Progenitor cell of endocrine pancreas (in vitro differentiated cells): ENCODE measurements at regions not wholly inside any gene's neighbourhood (a gene's known extent, or its start where the extent isn't known, plus 50 kb on each side); places are given as distances from the start of the nearest gene placed in this dataset.
A peak's percentile ranks its signal among the peaks of the same experiment; 100 is the strongest.

Experiments
- DNase-seq: peaks from one replicate; pipeline ENCODE4 v3.0.0; 2021; ENCODE audit warnings: low spot score; ENCODE audit not compliant: unreplicated experiment
- H3K27ac Mint-ChIP-seq: 2 replicates; pipeline ENCODE4 v1.8.0; 2021; ENCODE audit warnings: mild to moderate bottlenecking, moderate library complexity, mixed read lengths
- H3K27me3 Mint-ChIP-seq: 2 replicates; pipeline ENCODE4 v1.8.0; 2021; ENCODE audit warnings: mixed read lengths
- H3K36me3 Mint-ChIP-seq: 2 replicates; pipeline ENCODE4 v1.8.0; 2022; ENCODE audit warnings: mixed read lengths; ENCODE audit not compliant: insufficient read depth
- H3K4me1 Mint-ChIP-seq: 2 replicates; pipeline ENCODE4 v1.8.0; 2021; ENCODE audit warnings: low read depth, mixed read lengths
- H3K4me3 Mint-ChIP-seq: 2 replicates; pipeline ENCODE4 v1.8.0; 2021; ENCODE audit warnings: low read depth, mild to moderate bottlenecking, moderate library complexity, mixed read lengths
- H3K9me3 Mint-ChIP-seq: 2 replicates; pipeline ENCODE4 v1.8.0; 2021; ENCODE audit warnings: low read depth, mixed read lengths
- CTCF ChIP-seq: fragments of 200-600 bp; sonication (generic); IDR thresholded peaks from one replicate; pipeline ENCODE4 v1.5.0; 2021; ENCODE audit warnings: antibody characterized with exemption, mild to moderate bottlenecking; ENCODE audit not compliant: unreplicated experiment

- Mint-ChIP-seq H3K27ac (no peak overlapping the region), H3K36me3 (no peaks in the 10 kb centered on the region)
Measured at GRCh38 chr6:96276305-96276704, 245.3 kb upstream of the UFL1 start.

GRCh38 chr6:96276856-96277255 lies 244.8 kb upstream of the UFL1 start:
- no peak for TF ChIP-seq CTCF

More at GRCh38 chr6:96276305-96276704, 245.3 kb upstream of the UFL1 start:
- no peak for TF ChIP-seq CTCF
- Mint-ChIP-seq H3K4me3 (no peak overlapping the region), H3K27me3 (no peaks in the 10 kb centered on the region), H3K9me3 (peaks cover 19% of the 10 kb centered on the region), H3K4me1 (no peaks in the 10 kb centered on the region)
- DNase-seq = no peak

GRCh38 chr6:96279084-96279483 lies 242.5 kb upstream of the UFL1 start:
- Mint-ChIP-seq H3K9me3 (no peaks in the 10 kb centered on the region), H3K36me3 (no peaks in the 10 kb centered on the region), H3K27me3 (no peaks in the 10 kb centered on the region), H3K4me1 (no peaks in the 10 kb centered on the region), H3K4me3 (no peak overlapping the region), H3K27ac (no peak overlapping the region)
- TF ChIP-seq CTCF = no peak
- no peak for DNase-seq

More at GRCh38 chr6:96276856-96277255, 244.8 kb upstream of the UFL1 start:
- peaks cover 14% of the 10 kb centered on the region for H3K9me3 Mint-ChIP-seq
- no peaks in the 10 kb centered on the region for H3K36me3 Mint-ChIP-seq
- no peak for DNase-seq
- H3K27ac Mint-ChIP-seq = no peak overlapping the region
- H3K27me3 Mint-ChIP-seq = no peaks in the 10 kb centered on the region
- no peak overlapping the region for H3K4me3 Mint-ChIP-seq
- no peaks in the 10 kb centered on the region for H3K4me1 Mint-ChIP-seq

- Mint-ChIP-seq H3K27ac (no peak overlapping the region), H3K27me3 (no peaks in the 10 kb centered on the region), H3K9me3 (peaks cover 4% of the 10 kb centered on the region), H3K36me3 (peaks cover 2% of the 10 kb centered on the region), H3K4me3 (no peak overlapping the region), H3K4me1 (peaks cover 7% of the 10 kb centered on the region)
- no peak for DNase-seq
- TF ChIP-seq CTCF = no peak
Measured at GRCh38 chr6:96286503-96286902, 235.1 kb upstream of the UFL1 start.

GRCh38 chr6:96299525-96299924 lies 222.1 kb upstream of the UFL1 start:
- H3K4me3 Mint-ChIP-seq = no peak overlapping the region
- H3K36me3 Mint-ChIP-seq = peaks cover 9% of the 10 kb centered on the region
- no peak for TF ChIP-seq CTCF
- H3K27ac Mint-ChIP-seq = peak overlapping the region; percentile 75
- no peaks in the 10 kb centered on the region for H3K27me3 Mint-ChIP-seq
- peaks cover 27% of the 10 kb centered on the region for H3K9me3 Mint-ChIP-seq
- peaks cover 45% of the 10 kb centered on the region for H3K4me1 Mint-ChIP-seq
- no peak for DNase-seq
